DND-41 (cell line): ENCODE measurements at regions not wholly inside any gene's neighbourhood (a gene's known extent, or its start where the extent isn't known, plus 50 kb on each side); places are given as distances from the start of the nearest gene placed in this dataset.

Source experiments
- EZH2 ChIP-seq: IDR thresholded peaks from 3 replicates; pipeline ENCODE4 v1.6.1; 2012; ENCODE audit warnings: borderline replicate concordance, low read depth, mild to moderate bottlenecking, moderate library complexity, low read length, inconsistent platforms; ENCODE audit not compliant: severe bottlenecking
- TF ChIP-seq, protein P1 (sequence below): IDR thresholded peaks from 2 replicates; pipeline ENCODE4 v1.5.1; 2012; ENCODE audit warnings: borderline replicate concordance, low read length, moderate library complexity, mild to moderate bottlenecking; ENCODE audit not compliant: poor library complexity, severe bottlenecking; ENCODE audit errors: extremely low read depth

DNA sequence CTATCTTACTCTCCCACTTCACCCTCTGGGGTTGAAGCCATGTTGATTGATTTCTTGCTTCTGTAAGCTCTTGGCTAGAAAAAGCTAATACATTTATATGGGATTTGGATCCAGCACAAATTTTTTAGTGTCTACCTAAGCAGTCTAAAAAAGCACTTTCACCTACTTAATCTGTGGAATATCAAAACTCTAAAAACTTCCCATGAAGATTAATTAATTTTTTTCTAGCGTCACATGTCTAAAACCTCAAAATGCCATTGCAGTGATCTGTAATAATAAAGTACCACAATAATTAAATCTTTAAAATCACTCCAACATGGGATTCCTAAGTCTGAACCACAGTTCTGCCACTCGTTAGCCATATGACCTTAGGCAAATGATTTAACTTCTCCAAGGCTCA is 180.1 kb downstream of the EN1 start:
- no peak for TF ChIP-seq EZH2
- TF ChIP-seq, protein P1, sequence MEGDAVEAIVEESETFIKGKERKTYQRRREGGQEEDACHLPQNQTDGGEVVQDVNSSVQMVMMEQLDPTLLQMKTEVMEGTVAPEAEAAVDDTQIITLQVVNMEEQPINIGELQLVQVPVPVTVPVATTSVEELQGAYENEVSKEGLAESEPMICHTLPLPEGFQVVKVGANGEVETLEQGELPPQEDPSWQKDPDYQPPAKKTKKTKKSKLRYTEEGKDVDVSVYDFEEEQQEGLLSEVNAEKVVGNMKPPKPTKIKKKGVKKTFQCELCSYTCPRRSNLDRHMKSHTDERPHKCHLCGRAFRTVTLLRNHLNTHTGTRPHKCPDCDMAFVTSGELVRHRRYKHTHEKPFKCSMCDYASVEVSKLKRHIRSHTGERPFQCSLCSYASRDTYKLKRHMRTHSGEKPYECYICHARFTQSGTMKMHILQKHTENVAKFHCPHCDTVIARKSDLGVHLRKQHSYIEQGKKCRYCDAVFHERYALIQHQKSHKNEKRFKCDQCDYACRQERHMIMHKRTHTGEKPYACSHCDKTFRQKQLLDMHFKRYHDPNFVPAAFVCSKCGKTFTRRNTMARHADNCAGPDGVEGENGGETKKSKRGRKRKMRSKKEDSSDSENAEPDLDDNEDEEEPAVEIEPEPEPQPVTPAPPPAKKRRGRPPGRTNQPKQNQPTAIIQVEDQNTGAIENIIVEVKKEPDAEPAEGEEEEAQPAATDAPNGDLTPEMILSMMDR, result no peak
